Nephron (organoid): ENCODE measurements at regions not wholly inside any gene's neighbourhood (a gene's known extent, or its start where the extent isn't known, plus 50 kb on each side); places are given as distances from the start of the nearest gene placed in this dataset.
"Not testable (repeated sequence)": the region's sequence is repeated elsewhere in the genome, so short reads cannot be mapped to it uniquely, and the experiment has no call there.

ENCODE experiments used
- H3K27ac Mint-ChIP-seq, 3 experiments: 2 replicates each; pipeline ENCODE4 v1.8.0; 2020; ENCODE audit warnings: mixed read lengths in 3 of 3, mild to moderate bottlenecking in 2 of 3, moderate library complexity in 1 of 3
- H3K27me3 Mint-ChIP-seq: 2 replicates; pipeline ENCODE4 v1.8.0; 2021; ENCODE audit warnings: low read depth, mild to moderate bottlenecking, moderate library complexity, mixed read lengths
- H3K36me3 Mint-ChIP-seq: 2 replicates; pipeline ENCODE4 v1.8.0; 2020; ENCODE audit warnings: low read depth, mixed read lengths
- H3K4me1 Mint-ChIP-seq: 2 replicates; pipeline ENCODE4 v1.8.0; 2020; ENCODE audit warnings: mixed read lengths
- H3K4me3 Mint-ChIP-seq, 3 experiments: 2 replicates each; pipeline ENCODE4 v1.8.0; 2020; ENCODE audit warnings: mild to moderate bottlenecking in 3 of 3, mixed read lengths in 3 of 3, moderate library complexity in 2 of 3
- H3K9me3 Mint-ChIP-seq: 2 replicates; pipeline ENCODE4 v1.8.0; 2020; ENCODE audit warnings: mixed read lengths
- CTCF ChIP-seq, 3 experiments: fragments of 200-600 bp; sonication (generic); IDR thresholded peaks; one replicate each; pipeline ENCODE4 v1.5.0; 2021; ENCODE audit warnings: antibody characterized with exemption in 3 of 3; ENCODE audit not compliant: unreplicated experiment in 3 of 3

GRCh38 chrX:76555269-76555668, 127.8 kb downstream of the MAGEE1 start:
- no peaks in the 10 kb centered on the region for H3K36me3 Mint-ChIP-seq
- TF ChIP-seq CTCF (IDR thresholded peaks at IDR 0.05; ENCODE audit: unreplicated experiment in 3 of 3), result no peak
- H3K9me3 Mint-ChIP-seq, result peaks cover 64% of the 10 kb centered on the region
- H3K27me3 Mint-ChIP-seq, result no peaks in the 10 kb centered on the region
- H3K4me1 Mint-ChIP-seq, result no peaks in the 10 kb centered on the region
- H3K4me3 Mint-ChIP-seq, result no peak overlapping the region
- H3K27ac Mint-ChIP-seq, result no peak overlapping the region

- Mint-ChIP-seq H3K4me3 (no peak overlapping the region), H3K36me3 (no peaks in the 10 kb centered on the region), H3K9me3 (peaks cover 66% of the 10 kb centered on the region), H3K27me3 (no peaks in the 10 kb centered on the region), H3K4me1 (no peaks in the 10 kb centered on the region), H3K27ac (no peak overlapping the region)
- TF ChIP-seq CTCF (IDR thresholded peaks at IDR 0.05; ENCODE audit: unreplicated experiment in 3 of 3), result no peak
Measured at GRCh38 chrX:76555816-76556215, 128.3 kb downstream of the MAGEE1 start.

- not testable (repeated sequence) for H3K4me1 Mint-ChIP-seq, H3K36me3 Mint-ChIP-seq, H3K27ac Mint-ChIP-seq, H3K4me3 Mint-ChIP-seq, H3K27me3 Mint-ChIP-seq
- H3K9me3 Mint-ChIP-seq, result peaks cover 55% of the 10 kb centered on the region
Measured at GRCh38 chrX:76564842-76565241, 137.3 kb downstream of the MAGEE1 start.

GRCh38 chrX:76605390-76605789, 177.9 kb downstream of the MAGEE1 start:
- no peaks in the 10 kb centered on the region for H3K36me3 Mint-ChIP-seq
- H3K4me1 Mint-ChIP-seq, result no peaks in the 10 kb centered on the region
- no peak for TF ChIP-seq CTCF (IDR thresholded peaks at IDR 0.05; ENCODE audit: unreplicated experiment in 3 of 3)
- H3K27me3 Mint-ChIP-seq, result no peaks in the 10 kb centered on the region
- H3K4me3 Mint-ChIP-seq, result no peak overlapping the region
- H3K27ac Mint-ChIP-seq, result no peak overlapping the region
- peaks cover 46% of the 10 kb centered on the region for H3K9me3 Mint-ChIP-seq

- no peaks in the 10 kb centered on the region for H3K36me3 Mint-ChIP-seq
- no peak overlapping the region for H3K27ac Mint-ChIP-seq
- TF ChIP-seq CTCF (IDR thresholded peaks at IDR 0.05; ENCODE audit: unreplicated experiment in 3 of 3), result no peak
- H3K4me1 Mint-ChIP-seq, result no peaks in the 10 kb centered on the region
- H3K9me3 Mint-ChIP-seq, result peaks cover 50% of the 10 kb centered on the region
- H3K27me3 Mint-ChIP-seq, result no peaks in the 10 kb centered on the region
- H3K4me3 Mint-ChIP-seq, result no peak overlapping the region
Measured at GRCh38 chrX:76617020-76617419, 189.5 kb downstream of the MAGEE1 start.

- peaks cover 61% of the 10 kb centered on the region for H3K9me3 Mint-ChIP-seq
- no peak overlapping the region for H3K4me3 Mint-ChIP-seq
- no peaks in the 10 kb centered on the region for H3K4me1 Mint-ChIP-seq
- no peaks in the 10 kb centered on the region for H3K27me3 Mint-ChIP-seq
- no peak overlapping the region for H3K27ac Mint-ChIP-seq
- no peak for TF ChIP-seq CTCF (IDR thresholded peaks at IDR 0.05; ENCODE audit: unreplicated experiment in 3 of 3)
- H3K36me3 Mint-ChIP-seq, result no peaks in the 10 kb centered on the region
Measured at GRCh38 chrX:76643590-76643989, 216.1 kb downstream of the MAGEE1 start.

GRCh38 chrX:76651369-76651768, 223.9 kb downstream of the MAGEE1 start:
- H3K36me3 Mint-ChIP-seq, H3K4me1 Mint-ChIP-seq, H3K4me3 Mint-ChIP-seq, H3K27me3 Mint-ChIP-seq, H3K27ac Mint-ChIP-seq: not testable (repeated sequence)
- peaks cover 36% of the 10 kb centered on the region for H3K9me3 Mint-ChIP-seq
